MCF 10A (cell line): ENCODE measurements at regions not wholly inside any gene's neighbourhood (a gene's known extent, or its start where the extent isn't known, plus 50 kb on each side); places are given as distances from the start of the nearest gene placed in this dataset.
A peak's percentile ranks its signal among the peaks of the same experiment; 100 is the strongest.

Source experiments
- BruUV-seq: library from RNA; stranded (reverse); fragments of 400-500 nt; replicated peaks from 2 replicates; lab custom pipeline; 2021; lab: Mats Ljungman, UMichigan
- CTCF ChIA-PET: fragments of 300-600 bp; sonication (Branson Sonifier 250); formaldehyde crosslinking; extraction: SDS; loops from one replicate; lab custom pipeline; 2021; ENCODE audit warnings: antibody characterized with exemption, inconsistent platforms; lab: Yijun Ruan, JAX
- POLR2A ChIA-PET: fragments of 300-600, 350-650 bp; sonication (Branson Sonifier 250); formaldehyde crosslinking; extraction: SDS; loops from one replicate; lab custom pipeline; 2020; ENCODE audit warnings: antibody characterized with exemption, inconsistent platforms; lab: Yijun Ruan, JAX
- DNase-seq: peaks from one replicate; pipeline ENCODE4 v3.0.0-alpha.2; 2018; ENCODE audit not compliant: unreplicated experiment
- H3K27ac Mint-ChIP-seq: one replicate; pipeline ENCODE4 v1.8.0; 2022; ENCODE audit warnings: mild to moderate bottlenecking, low read depth, mixed read lengths; ENCODE audit not compliant: unreplicated experiment
- H3K27me3 Mint-ChIP-seq: one replicate; pipeline ENCODE4 v1.8.0; 2022; ENCODE audit warnings: mixed read lengths; ENCODE audit not compliant: insufficient read depth, unreplicated experiment
- H3K36me3 Mint-ChIP-seq: one replicate; pipeline ENCODE4 v1.8.0; 2022; ENCODE audit warnings: mild to moderate bottlenecking, moderate library complexity, mixed read lengths; ENCODE audit not compliant: insufficient read depth, unreplicated experiment
- H3K4me1 Mint-ChIP-seq: one replicate; pipeline ENCODE4 v1.8.0; 2022; ENCODE audit warnings: mixed read lengths; ENCODE audit not compliant: insufficient read depth, unreplicated experiment
- H3K4me3 Mint-ChIP-seq: one replicate; pipeline ENCODE4 v1.8.0; 2022; ENCODE audit warnings: mild to moderate bottlenecking, moderate library complexity, mixed read lengths; ENCODE audit not compliant: unreplicated experiment
- H3K9me3 Mint-ChIP-seq: one replicate; pipeline ENCODE4 v1.8.0; 2022; ENCODE audit warnings: mixed read lengths; ENCODE audit not compliant: unreplicated experiment
- CTCF ChIP-seq: fragments of 200-600 bp; IDR thresholded peaks from one replicate; pipeline ENCODE4 v1.8.0; 2022; ENCODE audit warnings: antibody characterized with exemption, mild to moderate bottlenecking; ENCODE audit not compliant: unreplicated experiment
- intact Hi-C: fragments of 100-400 bp; cut with micrococcal nuclease; formaldehyde crosslinking; loops from 2 replicates; pipeline ENCODE4 v1.14.1; 2022

- Mint-ChIP-seq H3K27me3 (no peaks in the 10 kb centered on the region), H3K9me3 (no peaks in the 10 kb centered on the region), H3K4me3 (no peak overlapping the region), H3K36me3 (no peaks in the 10 kb centered on the region), H3K4me1 (peaks cover 22% of the 10 kb centered on the region), H3K27ac (peak overlapping the region; percentile 16)
- no peak for DNase-seq
- POLR2A ChIA-PET: interaction anchor here (1.0 to 2.1 kb wide), 3 partner anchors 10 to 172 kb away, joined by 4 to 21 read pairs (median 5); no protein-coding TSS in a partner anchor
- BruUV-seq: no TSS peak
- intact Hi-C loops: loop anchor here (10.0 kb wide), 1 partner anchor 258 kb away; no protein-coding TSS in a partner anchor
- CTCF ChIA-PET: interaction anchor here (0.6 to 26.0 kb wide), 29 partner anchors 7 to 318 kb away, joined by 3 to 1744 read pairs (median 10); partner anchors contain the start of gene NAV1
- no peak for TF ChIP-seq CTCF
These were observed 126.0 kb upstream of the IPO9 start for GRCh38 chr1:201702936-201703335.

GRCh38 chr1:201703621-201704438 lies 125.1 kb upstream of the IPO9 start:
- Mint-ChIP-seq H3K27me3 (no peaks in the 10 kb centered on the region), H3K36me3 (no peaks in the 10 kb centered on the region), H3K9me3 (no peaks in the 10 kb centered on the region), H3K4me3 (no peak overlapping the region), H3K27ac (peak overlapping the region; percentile 16), H3K4me1 (peaks cover 25% of the 10 kb centered on the region)
- intact Hi-C loops: loop anchor here (1.0 to 10.0 kb wide), 6 partner anchors 53 to 259 kb away; no protein-coding TSS in a partner anchor
- DNase-seq: peak; percentile 90
- CTCF ChIA-PET: interaction anchor here (0.5 to 26.0 kb wide), 56 partner anchors 8 to 319 kb away, joined by 3 to 1744 read pairs (median 5); partner anchors contain the start of gene NAV1
- BruUV-seq: no TSS peak
- POLR2A ChIA-PET: interaction anchor here (0.6 to 2.1 kb wide), 10 partner anchors 9 to 178 kb away, joined by 3 to 21 read pairs (median 4); no protein-coding TSS in a partner anchor
- TF ChIP-seq CTCF: peak; percentile 100

GRCh38 chr1:201704439-201704792 lies 124.5 kb upstream of the IPO9 start:
- BruUV-seq: no TSS peak
- H3K27me3 Mint-ChIP-seq: no peaks in the 10 kb centered on the region
- H3K4me1 Mint-ChIP-seq: peaks cover 26% of the 10 kb centered on the region
- H3K9me3 Mint-ChIP-seq: no peaks in the 10 kb centered on the region
- POLR2A ChIA-PET: interaction anchor here (0.6 to 2.1 kb wide), 7 partner anchors 54 to 179 kb away, joined by 3 to 21 read pairs (median 4); no protein-coding TSS in a partner anchor
- H3K4me3 Mint-ChIP-seq: no peak overlapping the region
- no peaks in the 10 kb centered on the region for H3K36me3 Mint-ChIP-seq
- no peak for DNase-seq
- TF ChIP-seq CTCF: no peak
- no peak overlapping the region for H3K27ac Mint-ChIP-seq
- intact Hi-C loops: loop anchor here (1.0 to 10.0 kb wide), 6 partner anchors 54 to 260 kb away; no protein-coding TSS in a partner anchor
- CTCF ChIA-PET: interaction anchor here (0.6 to 26.0 kb wide), 60 partner anchors 9 to 320 kb away, joined by 3 to 1744 read pairs (median 6); partner anchors contain the start of gene NAV1

GRCh38 chr1:201705389-201705788 lies 123.6 kb upstream of the IPO9 start:
- intact Hi-C loops: loop anchor here (2.0 to 10.0 kb wide), 3 partner anchors 55 to 261 kb away; no protein-coding TSS in a partner anchor
- CTCF ChIA-PET: interaction anchor here (0.5 to 26.0 kb wide), 34 partner anchors 8 to 244 kb away, joined by 3 to 1744 read pairs (median 6); partner anchors contain the start of gene NAV1
- Mint-ChIP-seq H3K9me3 (no peaks in the 10 kb centered on the region), H3K27ac (no peak overlapping the region), H3K36me3 (no peaks in the 10 kb centered on the region), H3K4me3 (no peak overlapping the region), H3K4me1 (peaks cover 31% of the 10 kb centered on the region), H3K27me3 (no peaks in the 10 kb centered on the region)
- DNase-seq: no peak
- no peak for TF ChIP-seq CTCF
- POLR2A ChIA-PET: interaction anchor here (0.7 kb wide), 1 partner anchor 1011 kb away, joined by 4 read pairs; no protein-coding TSS in a partner anchor
- BruUV-seq: no TSS peak
